GM12891 (cell line): ENCODE measurements at regions not wholly inside any gene's neighbourhood (a gene's known extent, or its start where the extent isn't known, plus 50 kb on each side); places are given as distances from the start of the nearest gene placed in this dataset.

Experiments used
- POLR2A ChIP-seq: IDR thresholded peaks from 2 replicates; pipeline ENCODE4 v1.6.1; 2011; ENCODE audit warnings: low read depth, low read length, control low read depth
- POLR2AphosphoS5 ChIP-seq: IDR thresholded peaks from 2 replicates; pipeline ENCODE4 v1.6.1; 2011; ENCODE audit warnings: low read depth, low read length, control low read depth
- POU2F2 ChIP-seq: IDR thresholded peaks from 2 replicates; pipeline ENCODE4 v1.6.1; 2011; ENCODE audit warnings: low read depth, mild to moderate bottlenecking, control low read depth, low read length, moderate library complexity
- SPI1 ChIP-seq: IDR thresholded peaks from 2 replicates; pipeline ENCODE4 v1.6.1; 2011; ENCODE audit warnings: low read depth, low read length, control low read depth
- TAF1 ChIP-seq: IDR thresholded peaks from 2 replicates; pipeline ENCODE4 v1.6.1; 2011; ENCODE audit warnings: low read depth, low read length, control low read depth

DNA sequence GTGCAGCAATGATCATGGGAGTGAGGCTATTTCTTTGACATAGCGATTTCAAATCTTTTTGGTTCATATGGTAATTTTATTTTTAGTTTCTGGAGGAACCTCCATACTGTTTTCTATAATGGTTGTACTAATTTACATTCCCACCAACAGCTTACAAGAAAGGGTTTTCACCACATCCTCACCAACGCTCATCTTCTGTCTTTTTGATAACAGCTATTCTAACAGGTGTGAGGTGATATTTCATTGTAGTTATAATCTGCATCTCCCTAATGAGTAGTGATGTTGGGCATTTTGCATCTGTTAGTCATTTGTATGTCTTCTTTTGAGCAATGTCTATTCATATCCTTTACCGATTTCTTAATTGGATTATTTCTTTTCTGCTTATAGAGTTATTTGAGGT is 75.0 kb upstream of the FHIP2A start:
- TF ChIP-seq POLR2A (no peak), POLR2AphosphoS5 (no peak), TAF1 (no peak), SPI1 (no peak), POU2F2 (no peak)
